Naive thymus-derived CD8-positive, alpha-beta T cell (primary cell): ENCODE measurements at regions not wholly inside any gene's neighbourhood (a gene's known extent, or its start where the extent isn't known, plus 50 kb on each side); places are given as distances from the start of the nearest gene placed in this dataset.

Experiments
- ATAC-seq, 2 donors: fragments of 150-1000 bp; cut with Tn5 transposase in 1 of 2; sonication (Bioruptor Pico), chemical (Tn5 transposase) in 1 of 2; 1 replicate in 1 of 2; 2 replicates in 1 of 2; pipeline ENCODE4 v1.10.0; 2021; ENCODE audit warnings: mild to moderate bottlenecking in 2 of 2, moderate library complexity in 2 of 2
- POLR2A ChIA-PET: fragments of 350-600 bp; sonication (Branson Sonifier 250); formaldehyde crosslinking; loops from one replicate; lab custom pipeline; 2021; ENCODE audit warnings: antibody characterized with exemption; lab: Charles Lee
- DNase-seq, 10 donors: peaks; one replicate each; pipeline versions ENCODE4 v3.0.0 to v3.0.0-alpha.2; 2020 to 2022
- H3K27ac Mint-ChIP-seq, 10 donors: one replicate each; pipeline ENCODE4 v1.8.0; 2020 to 2022; ENCODE audit warnings: mild to moderate bottlenecking in 10 of 10, mixed read lengths in 10 of 10, moderate library complexity in 4 of 10, inconsistent platforms in 1 of 10
- H3K27me3 Mint-ChIP-seq, 5 donors: one replicate each; pipeline ENCODE4 v1.8.0; 2021 to 2022; ENCODE audit warnings: mixed read lengths in 5 of 5
- H3K36me3 Mint-ChIP-seq, 3 donors: one replicate each; pipeline ENCODE4 v1.8.0; 2020 to 2022; ENCODE audit warnings: mixed read lengths in 3 of 3, mild to moderate bottlenecking in 2 of 3, inconsistent platforms in 1 of 3
- H3K4me1 Mint-ChIP-seq, 4 donors: one replicate each; pipeline ENCODE4 v1.8.0; 2021 to 2022; ENCODE audit warnings: mixed read lengths in 4 of 4
- H3K4me3 Mint-ChIP-seq, 10 donors: one replicate each; pipeline ENCODE4 v1.8.0; 2020 to 2022; ENCODE audit warnings: mild to moderate bottlenecking in 10 of 10, mixed read lengths in 10 of 10, moderate library complexity in 6 of 10, inconsistent platforms in 1 of 10
- H3K9me3 Mint-ChIP-seq, 9 donors: one replicate each; pipeline ENCODE4 v1.8.0; 2020 to 2022; ENCODE audit warnings: mixed read lengths in 9 of 9, mild to moderate bottlenecking in 3 of 9, inconsistent platforms in 1 of 9, moderate library complexity in 1 of 9

DNA sequence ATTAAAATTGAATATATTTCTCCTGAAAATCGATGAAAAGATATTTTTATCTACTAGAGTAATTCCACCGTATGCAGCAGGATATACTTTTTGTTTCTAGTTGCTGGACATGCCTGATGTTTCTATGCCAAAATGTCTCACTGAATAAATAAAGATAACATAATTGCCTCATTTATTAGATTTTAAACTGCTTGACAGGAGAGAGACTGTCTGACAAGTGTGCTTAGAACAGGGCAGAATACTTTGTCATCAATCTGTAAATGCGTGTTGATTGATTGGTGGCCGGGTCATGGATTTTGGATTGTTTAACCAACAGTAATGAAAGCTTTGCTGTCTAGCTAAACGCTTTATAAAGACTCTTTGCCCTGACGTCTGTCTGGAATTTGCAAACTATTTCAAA is 339.0 kb downstream of the CHRM3 start:
- Mint-ChIP-seq H3K27ac (peak overlapping the region in 1 of 10 donors; percentile 38), H3K4me3 (no peak overlapping the region), H3K4me1 (peaks cover 18 to 55% (median 45%) of the 10 kb centered on the region in 4 donors), H3K27me3 (no peaks in the 10 kb centered on the region), H3K36me3 (peaks cover 0 to 15% (median 14%) of the 10 kb centered on the region in 3 donors), H3K9me3 (peaks cover 0 to 16% (median 6%) of the 10 kb centered on the region in 9 donors)
- ATAC-seq: no peak
- POLR2A ChIA-PET: no interaction called here
- no peak for DNase-seq

DNA sequence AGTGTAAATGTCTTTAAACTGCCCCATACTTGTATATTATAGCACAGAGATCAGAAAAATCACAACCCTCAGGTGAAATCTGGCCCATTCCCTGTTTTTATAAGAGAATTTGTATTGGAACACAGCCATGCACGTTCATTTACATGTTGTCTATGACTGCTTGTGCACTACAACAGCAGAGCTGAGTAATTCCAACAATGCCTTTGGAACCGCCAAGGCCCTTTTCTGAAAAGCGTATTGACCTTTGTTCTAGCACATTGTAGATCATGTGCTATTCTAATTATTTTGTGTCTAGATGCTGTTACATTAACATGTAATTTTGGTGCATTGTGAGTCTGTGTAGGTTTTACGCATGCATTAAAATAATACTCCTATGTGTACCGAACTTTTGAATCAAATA is 339.6 kb downstream of the CHRM3 start:
- H3K4me1 Mint-ChIP-seq: peaks cover 18 to 55% (median 42%) of the 10 kb centered on the region in 4 donors
- ATAC-seq (no peak), DNase-seq (no peak)
- peaks cover 0 to 15% (median 14%) of the 10 kb centered on the region in 3 donors for H3K36me3 Mint-ChIP-seq
- peaks cover 0 to 16% (median 6%) of the 10 kb centered on the region in 9 donors for H3K9me3 Mint-ChIP-seq
- no peak overlapping the region for H3K4me3 Mint-ChIP-seq
- no peaks in the 10 kb centered on the region for H3K27me3 Mint-ChIP-seq
- POLR2A ChIA-PET: no interaction called here
- H3K27ac Mint-ChIP-seq: no peak overlapping the region

DNA sequence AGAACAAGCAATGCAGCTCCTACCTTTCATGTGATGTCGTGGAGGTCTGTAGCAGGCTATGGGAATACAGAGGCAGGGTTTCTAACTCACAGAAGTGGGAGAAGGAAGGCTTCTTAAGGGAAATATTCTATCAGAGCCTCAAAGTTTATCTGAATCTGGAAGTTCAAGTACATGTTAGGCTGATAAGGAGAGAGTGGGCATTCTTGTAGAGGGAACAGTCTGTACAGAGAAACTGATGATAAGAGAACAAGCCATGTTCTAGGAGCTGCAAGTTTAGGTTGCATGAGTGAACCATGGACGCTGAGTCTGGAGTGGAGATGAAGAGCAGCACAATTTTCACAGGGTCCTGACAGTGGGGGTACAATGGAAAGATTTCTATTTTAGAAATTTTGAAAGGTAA is 344.0 kb downstream of the CHRM3 start:
- Mint-ChIP-seq H3K27me3 (no peaks in the 10 kb centered on the region), H3K36me3 (peaks cover 0 to 15% (median 14%) of the 10 kb centered on the region in 3 donors), H3K9me3 (peaks cover 0 to 16% (median 6%) of the 10 kb centered on the region in 9 donors), H3K27ac (no peak overlapping the region), H3K4me1 (peaks cover 0 to 19% (median 8%) of the 10 kb centered on the region in 4 donors), H3K4me3 (no peak overlapping the region)
- POLR2A ChIA-PET: interaction anchor here (0.6 kb wide), 1 partner anchor 14 kb away, joined by 3 read pairs; no protein-coding TSS in a partner anchor
- ATAC-seq (no peak), DNase-seq (no peak)

DNA sequence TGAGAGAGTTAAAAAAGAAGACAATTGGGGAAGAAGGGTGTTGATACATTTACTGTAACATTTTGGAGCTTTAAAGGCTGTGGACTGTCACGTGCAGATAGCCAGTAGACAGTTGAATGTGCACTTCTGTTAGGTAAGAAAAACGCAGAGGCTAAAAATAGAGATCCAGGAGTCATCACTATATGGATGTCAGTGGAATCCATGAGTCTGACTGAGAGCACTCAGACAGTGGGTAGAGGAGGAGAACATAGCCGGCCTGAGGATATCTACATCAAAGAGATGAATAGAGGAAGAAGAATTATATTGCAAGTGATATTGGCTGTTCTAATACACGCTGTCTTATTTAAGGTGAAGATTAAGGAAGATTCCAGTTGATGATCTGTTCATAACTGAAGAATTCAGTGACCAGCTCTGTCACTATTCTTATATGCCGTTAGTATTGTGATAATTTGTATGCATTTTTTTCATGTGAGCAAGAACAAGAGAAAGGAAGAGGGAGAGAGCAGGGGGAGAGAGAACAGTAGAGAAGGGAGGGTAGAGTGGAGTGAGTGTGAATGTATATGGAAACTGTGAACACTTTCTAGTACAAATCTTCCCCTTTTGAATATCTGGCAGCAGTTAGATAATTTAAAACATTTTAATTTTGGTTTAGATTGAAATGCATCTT is 344.8 kb downstream of the CHRM3 start:
- DNase-seq: no peak
- peaks cover 0 to 16% (median 6%) of the 10 kb centered on the region in 9 donors for H3K9me3 Mint-ChIP-seq
- H3K27me3 Mint-ChIP-seq: no peaks in the 10 kb centered on the region
- POLR2A ChIA-PET: no interaction called here
- ATAC-seq: no peak
- H3K4me3 Mint-ChIP-seq: no peak overlapping the region
- H3K4me1 Mint-ChIP-seq: peaks cover 0 to 22% (median 9%) of the 10 kb centered on the region in 4 donors
- H3K27ac Mint-ChIP-seq: no peak overlapping the region
- peaks cover 0 to 15% (median 14%) of the 10 kb centered on the region in 3 donors for H3K36me3 Mint-ChIP-seq

DNA sequence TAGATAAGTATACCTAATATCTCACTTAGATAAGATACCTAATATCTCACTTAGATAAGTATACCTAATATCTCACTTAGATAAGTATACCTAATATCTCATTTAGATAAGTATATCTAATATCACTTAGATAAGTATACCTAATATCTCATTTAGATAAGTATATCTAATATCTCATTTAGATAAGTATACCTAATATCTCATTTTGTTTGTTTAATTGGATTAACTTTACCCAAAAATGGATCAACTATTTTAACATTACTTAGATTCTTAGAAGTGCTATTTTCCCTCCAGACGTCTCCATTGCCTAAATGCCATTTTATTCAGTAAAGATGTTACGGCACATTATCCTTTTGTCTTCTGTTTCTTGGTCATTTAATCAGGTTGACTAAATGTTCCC is 346.4 kb downstream of the CHRM3 start:
- no peak for ATAC-seq
- Mint-ChIP-seq H3K4me1 (peaks cover 0 to 11% (median 7%) of the 10 kb centered on the region in 4 donors), H3K27ac (no peak overlapping the region), H3K27me3 (no peaks in the 10 kb centered on the region), H3K36me3 (peaks cover 0 to 9% (median 9%) of the 10 kb centered on the region in 3 donors), H3K4me3 (no peak overlapping the region), H3K9me3 (peaks cover 0 to 10% (median 6%) of the 10 kb centered on the region in 9 donors)
- DNase-seq: no peak
- POLR2A ChIA-PET: no interaction called here

DNA sequence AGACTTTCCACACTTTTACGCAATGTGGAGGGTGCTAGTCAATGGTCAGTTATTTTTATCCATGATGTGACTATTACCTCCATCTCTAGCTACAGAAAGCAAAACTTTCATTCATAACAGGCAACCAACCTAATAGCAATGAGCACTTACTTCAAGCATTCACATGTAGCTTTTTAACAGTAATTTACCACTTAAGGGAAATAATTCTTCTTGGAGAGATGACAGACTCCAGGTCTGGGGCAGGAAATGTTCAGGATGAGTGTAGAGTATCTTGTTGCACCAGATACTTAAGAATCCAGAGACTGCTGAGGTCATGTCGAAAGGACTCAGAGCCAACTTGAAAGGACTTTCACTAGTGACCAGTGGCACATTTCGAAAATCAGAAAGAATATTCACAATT is 347.6 kb downstream of the CHRM3 start:
- ATAC-seq (no peak), DNase-seq (no peak)
- POLR2A ChIA-PET: interaction anchor here (1.1 kb wide), 1 partner anchor 15 kb away, joined by 3 read pairs; no protein-coding TSS in a partner anchor
- no peak overlapping the region for H3K4me3 Mint-ChIP-seq
- H3K4me1 Mint-ChIP-seq: peaks cover 0 to 8% (median 7%) of the 10 kb centered on the region in 4 donors
- H3K27ac Mint-ChIP-seq: no peak overlapping the region
- H3K36me3 Mint-ChIP-seq: no peaks in the 10 kb centered on the region
- H3K9me3 Mint-ChIP-seq: no peaks in the 10 kb centered on the region
- no peaks in the 10 kb centered on the region for H3K27me3 Mint-ChIP-seq

DNA sequence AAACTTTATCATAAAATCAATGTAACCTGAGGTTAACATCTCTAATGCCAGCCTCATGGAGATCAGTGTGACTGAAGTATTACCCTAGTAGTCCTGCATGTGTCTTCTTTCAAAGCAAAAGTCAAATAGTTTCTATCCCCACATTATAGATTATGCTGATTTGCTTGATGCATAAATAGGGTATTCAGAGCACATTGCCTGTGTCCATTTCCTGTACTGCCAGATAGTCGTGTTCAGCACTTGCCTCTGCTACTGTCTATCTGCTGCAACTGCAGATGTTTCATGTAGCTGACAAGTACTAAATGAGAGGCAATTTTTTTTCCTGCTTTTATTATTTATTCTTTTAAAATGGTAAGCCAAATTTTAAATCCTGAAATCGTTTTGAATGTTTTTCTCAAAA is 348.7 kb downstream of the CHRM3 start:
- Mint-ChIP-seq H3K27ac (peak overlapping the region in 1 of 10 donors; percentile 32), H3K36me3 (no peaks in the 10 kb centered on the region)
- peak in 1 of 2 donors; percentile 57 for ATAC-seq

DNA sequence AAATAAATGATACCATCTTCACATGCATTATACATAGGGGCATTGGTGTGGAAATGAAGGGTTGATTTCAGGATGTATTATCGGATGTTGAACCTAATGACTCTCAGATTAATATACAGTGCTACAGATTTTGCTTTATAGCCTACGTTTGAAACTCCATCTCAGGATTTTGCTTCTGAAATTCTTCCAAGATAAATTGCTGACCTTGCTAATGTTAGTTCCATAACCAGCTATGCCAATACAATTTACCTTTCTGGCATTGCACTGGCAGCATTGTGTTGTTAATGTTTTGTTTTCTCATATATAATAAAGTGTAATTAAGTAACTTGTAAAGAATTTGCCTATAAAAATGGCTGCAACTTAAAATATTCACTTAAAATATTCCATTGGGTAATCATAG is 350.1 kb downstream of the CHRM3 start:
- POLR2A ChIA-PET: interaction anchor here (1.4 kb wide), 1 partner anchor 19 kb away, joined by 4 read pairs; no protein-coding TSS in a partner anchor
- DNase-seq (no peak), ATAC-seq (no peak)
- Mint-ChIP-seq H3K27ac (no peak overlapping the region), H3K4me1 (peaks cover 5 to 22% (median 19%) of the 10 kb centered on the region in 4 donors), H3K27me3 (peaks cover 0 to 1% (median 0%) of the 10 kb centered on the region in 5 donors), H3K9me3 (peaks cover 0 to 3% (median 0%) of the 10 kb centered on the region in 9 donors), H3K4me3 (no peak overlapping the region), H3K36me3 (no peaks in the 10 kb centered on the region)

More for the DNA sequence above, 348.7 kb downstream of the CHRM3 start:
- POLR2A ChIA-PET: interaction anchor here (0.7 to 1.4 kb wide), 3 partner anchors 16 to 44 kb away, joined by 3 to 4 read pairs (median 4); no protein-coding TSS in a partner anchor
- Mint-ChIP-seq H3K9me3 (peaks cover 0 to 3% (median 0%) of the 10 kb centered on the region in 9 donors), H3K4me1 (peaks cover 3 to 15% (median 13%) of the 10 kb centered on the region in 4 donors), H3K4me3 (no peak overlapping the region), H3K27me3 (no peaks in the 10 kb centered on the region)
- peak in 1 of 10 donors; percentile 20 for DNase-seq

DNA sequence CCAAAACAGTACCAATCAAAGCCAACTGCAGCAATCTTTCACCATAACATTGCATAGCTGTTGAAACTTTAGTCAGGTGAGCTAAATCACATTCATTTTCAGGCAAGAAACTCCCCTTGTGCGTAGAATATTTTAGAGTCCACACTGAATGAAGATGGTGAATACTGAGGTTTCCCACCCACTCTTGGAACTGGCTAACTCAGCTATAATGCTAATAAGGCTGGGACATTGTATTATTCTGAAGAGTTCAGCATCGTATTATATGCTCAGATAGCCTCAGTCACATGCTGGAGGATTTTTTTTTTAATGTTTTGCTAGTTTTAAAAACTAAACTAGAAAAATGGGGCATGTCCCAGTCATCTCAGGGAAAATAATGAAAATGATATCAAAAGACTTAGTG is 352.3 kb upstream of the FMN2 start:
- Mint-ChIP-seq H3K4me1 (peaks cover 6 to 22% (median 19%) of the 10 kb centered on the region in 4 donors), H3K36me3 (no peaks in the 10 kb centered on the region), H3K27me3 (peaks cover 0 to 1% (median 0%) of the 10 kb centered on the region in 5 donors), H3K4me3 (no peak overlapping the region), H3K9me3 (peaks cover 0 to 7% (median 0%) of the 10 kb centered on the region in 9 donors), H3K27ac (no peak overlapping the region)
- POLR2A ChIA-PET: no interaction called here
- DNase-seq (no peak), ATAC-seq (no peak)

DNA sequence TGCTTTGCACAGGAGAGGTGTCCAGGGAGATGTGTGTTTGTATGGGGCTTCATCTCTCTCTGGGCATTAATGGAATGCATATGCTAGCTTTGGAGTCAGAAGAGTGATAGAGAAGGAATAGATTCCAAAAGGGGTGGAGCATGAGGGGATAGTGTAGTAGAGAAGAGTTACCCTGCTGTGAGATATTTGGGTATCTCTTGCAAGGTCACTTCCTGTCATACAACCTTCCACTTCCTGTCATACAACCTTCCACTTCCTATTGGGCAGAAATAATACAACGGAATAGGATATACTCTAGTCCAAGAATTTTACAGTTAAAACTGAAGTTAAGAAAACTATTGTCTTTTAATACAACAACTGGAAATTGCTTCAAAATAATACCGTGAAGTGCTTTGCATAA is 351.8 kb upstream of the FMN2 start:
- POLR2A ChIA-PET: interaction anchor here (0.9 kb wide), 1 partner anchor 21 kb away, joined by 3 read pairs; no protein-coding TSS in a partner anchor
- Mint-ChIP-seq H3K4me1 (peaks cover 6 to 19% (median 17%) of the 10 kb centered on the region in 4 donors), H3K27me3 (peaks cover 0 to 1% (median 0%) of the 10 kb centered on the region in 5 donors), H3K9me3 (peaks cover 0 to 10% (median 0%) of the 10 kb centered on the region in 9 donors), H3K27ac (no peak overlapping the region), H3K4me3 (peak overlapping the region in 5 of 10 donors; percentile 16 to 45 (median 26)), H3K36me3 (no peaks in the 10 kb centered on the region)
- DNase-seq (no peak), ATAC-seq (no peak)

DNA sequence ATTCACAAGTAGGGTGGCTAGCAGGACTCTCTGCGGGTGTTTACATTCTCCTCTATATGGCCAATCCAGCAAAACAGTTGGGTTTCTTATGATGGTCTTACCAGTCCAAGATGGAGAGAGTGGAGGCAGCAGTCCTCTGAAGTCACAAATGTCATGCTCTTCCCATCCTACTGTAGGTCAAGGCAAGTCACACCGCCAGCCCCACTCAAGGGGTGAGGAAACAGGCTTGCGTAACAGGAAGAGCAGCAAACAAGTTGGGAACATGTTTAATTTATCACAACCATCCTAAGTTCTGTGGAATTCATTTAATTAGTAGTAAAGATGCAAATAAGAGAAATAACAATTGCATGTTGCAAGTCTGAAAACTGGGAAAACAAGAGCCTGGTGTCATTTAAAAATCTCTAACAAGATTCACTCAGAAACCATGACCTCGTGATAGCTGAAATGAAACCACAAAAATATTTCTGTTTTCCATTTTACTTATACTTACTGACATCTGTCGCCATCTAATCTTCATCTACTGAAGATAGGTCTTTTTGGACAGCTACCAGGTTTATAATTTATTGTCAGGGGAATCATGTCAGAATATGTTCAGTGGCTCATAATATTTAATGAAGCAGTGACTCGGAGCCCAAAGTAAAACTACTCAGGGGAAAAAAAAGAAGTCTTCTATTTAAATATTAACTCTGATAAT is 349.1 kb upstream of the FMN2 start:
- POLR2A ChIA-PET: no interaction called here
- H3K9me3 Mint-ChIP-seq: peaks cover 0 to 13% (median 0%) of the 10 kb centered on the region in 9 donors
- no peak overlapping the region for H3K27ac Mint-ChIP-seq
- H3K27me3 Mint-ChIP-seq: peaks cover 0 to 1% (median 0%) of the 10 kb centered on the region in 5 donors
- ATAC-seq (no peak), DNase-seq (no peak)
- H3K36me3 Mint-ChIP-seq: no peaks in the 10 kb centered on the region
- no peak overlapping the region for H3K4me3 Mint-ChIP-seq
- H3K4me1 Mint-ChIP-seq: peaks cover 6 to 14% (median 12%) of the 10 kb centered on the region in 4 donors

DNA sequence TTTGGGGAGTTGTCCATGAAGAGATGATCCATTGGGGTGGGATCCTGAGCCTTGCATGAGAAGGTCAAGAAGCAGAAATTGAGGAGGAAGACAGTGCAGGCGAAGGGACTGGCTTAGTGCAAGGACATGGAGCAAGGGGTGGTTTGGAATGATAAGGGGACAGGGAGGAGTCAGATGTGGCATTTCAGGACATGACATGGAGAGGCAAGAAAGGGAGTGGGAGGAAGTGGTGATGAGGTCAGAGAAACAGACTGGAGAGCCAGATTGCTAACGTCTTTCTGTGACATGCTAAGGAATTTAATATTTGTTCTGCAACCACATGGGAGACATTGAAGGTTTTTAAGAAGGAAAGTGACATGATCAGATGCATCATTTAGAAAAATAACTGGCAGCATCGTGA is 346.8 kb upstream of the FMN2 start:
- H3K27me3 Mint-ChIP-seq: peaks cover 0 to 1% (median 0%) of the 10 kb centered on the region in 5 donors
- peaks cover 0 to 13% (median 0%) of the 10 kb centered on the region in 9 donors for H3K9me3 Mint-ChIP-seq
- peak overlapping the region in 3 of 10 donors; percentile 23 to 57 (median 32) for H3K27ac Mint-ChIP-seq
- POLR2A ChIA-PET: no interaction called here
- ATAC-seq (no peak), DNase-seq (no peak)
- peaks cover 4 to 9% (median 8%) of the 10 kb centered on the region in 4 donors for H3K4me1 Mint-ChIP-seq
- H3K4me3 Mint-ChIP-seq: no peak overlapping the region
- no peaks in the 10 kb centered on the region for H3K36me3 Mint-ChIP-seq
